Activated CD4-positive, CD25-positive, alpha-beta regulatory T cell (primary cell): ENCODE measurements at regions not wholly inside any gene's neighbourhood (a gene's known extent, or its start where the extent isn't known, plus 50 kb on each side); places are given as distances from the start of the nearest gene placed in this dataset.
"Not testable (repeated sequence)": the region's sequence is repeated elsewhere in the genome, so short reads cannot be mapped to it uniquely, and the experiment has no call there.

Experiments used
- DNase-seq, 4 experiments: peaks; one replicate each; lab custom pipeline; 2025; lab: John Stamatoyannopoulos, UW

- DNase-seq, result no peak
These were observed 53.2 kb upstream of the UBE2E3 start for GRCh38 chr2:180927030-180927686.

GRCh38 chr2:180925700-180926099, 54.7 kb upstream of the UBE2E3 start:
- DNase-seq, result no peak

DNA sequence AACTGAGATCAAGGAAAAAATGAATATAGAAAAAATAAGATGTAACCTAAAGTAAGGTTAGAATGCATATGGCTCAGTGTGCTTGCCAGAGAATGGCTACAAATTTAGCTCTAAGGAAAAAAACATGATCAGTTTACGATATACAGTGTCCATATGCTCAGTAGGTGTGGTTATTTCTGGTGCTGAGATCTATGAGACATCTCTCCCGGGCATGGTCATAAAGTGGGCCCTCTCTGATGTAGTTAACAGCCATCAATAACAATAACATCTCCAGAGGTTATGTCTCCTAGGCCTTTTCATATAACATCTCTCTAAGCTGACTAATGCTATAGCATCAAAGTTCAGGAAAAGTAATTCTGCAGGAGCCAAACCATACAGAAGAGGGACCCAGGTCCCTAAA, 56.3 kb upstream of the UBE2E3 start:
- no peak for DNase-seq

DNA sequence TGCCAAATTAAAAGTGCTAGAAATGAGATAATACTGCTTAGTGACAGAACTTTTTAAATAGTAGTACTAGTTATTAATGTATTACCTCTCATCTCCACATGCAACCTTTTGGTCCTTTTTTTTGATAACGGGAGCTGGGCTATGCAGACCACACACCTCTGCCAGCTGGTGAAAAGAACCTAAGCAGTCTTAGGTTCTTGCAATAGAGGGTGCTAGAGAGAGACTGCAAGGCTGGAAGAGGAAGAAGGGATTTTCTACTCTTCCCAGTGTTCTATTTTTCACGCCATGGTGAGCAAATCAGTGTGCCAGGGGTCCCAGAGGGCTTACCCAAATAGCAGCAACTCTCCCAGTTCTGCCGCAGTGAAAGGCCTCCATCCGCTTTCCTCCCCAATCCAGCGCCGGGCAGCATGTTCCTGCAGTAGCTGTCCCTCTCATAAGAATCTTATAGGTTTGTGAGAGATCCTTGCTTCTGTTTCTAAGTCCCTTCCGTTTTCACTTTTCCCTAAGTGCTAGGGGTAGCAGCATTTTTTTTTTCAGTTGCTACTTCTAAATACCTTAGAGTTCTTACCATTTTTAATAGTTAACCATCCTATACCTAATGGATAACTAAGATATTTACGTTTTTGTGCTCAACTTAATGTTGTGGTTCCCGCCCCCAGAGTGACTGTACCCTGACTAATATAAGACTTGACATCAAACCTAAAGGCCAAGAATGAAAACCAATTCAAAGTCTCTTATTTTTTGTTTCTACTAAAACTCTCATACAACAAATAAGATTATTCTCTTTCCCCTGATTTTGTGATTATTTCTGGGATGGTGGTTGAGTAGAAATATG, 69.4 kb upstream of the UBE2E3 start:
- DNase-seq, result no peak

DNA sequence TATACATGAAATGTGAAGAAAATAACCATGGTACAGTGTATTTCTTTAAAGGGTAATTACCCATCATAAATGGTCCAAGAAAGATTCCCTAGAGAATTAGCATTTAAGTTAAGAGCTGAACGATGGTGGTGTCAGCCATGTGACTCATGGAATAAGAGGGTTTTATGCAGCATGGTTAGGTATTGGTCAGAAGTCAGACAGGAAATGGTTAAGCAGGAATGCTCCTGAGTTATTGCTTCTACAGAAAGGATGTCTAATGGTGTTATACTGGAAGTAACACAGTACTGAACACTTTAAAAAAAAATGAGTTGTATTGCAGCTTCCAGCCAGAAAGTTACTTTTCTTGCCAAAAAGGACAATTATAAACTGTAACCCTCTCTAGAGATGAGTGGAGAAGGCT, 72.7 kb upstream of the UBE2E3 start:
- no peak for DNase-seq

GRCh38 chr2:180905461-180905860, 74.9 kb upstream of the UBE2E3 start:
- no peak for DNase-seq

- DNase-seq, result no peak
These were observed 75.4 kb upstream of the UBE2E3 start for GRCh38 chr2:180905002-180905401.

- DNase-seq, result no peak
These were observed 79.1 kb upstream of the UBE2E3 start for GRCh38 chr2:180901331-180901730.

DNA sequence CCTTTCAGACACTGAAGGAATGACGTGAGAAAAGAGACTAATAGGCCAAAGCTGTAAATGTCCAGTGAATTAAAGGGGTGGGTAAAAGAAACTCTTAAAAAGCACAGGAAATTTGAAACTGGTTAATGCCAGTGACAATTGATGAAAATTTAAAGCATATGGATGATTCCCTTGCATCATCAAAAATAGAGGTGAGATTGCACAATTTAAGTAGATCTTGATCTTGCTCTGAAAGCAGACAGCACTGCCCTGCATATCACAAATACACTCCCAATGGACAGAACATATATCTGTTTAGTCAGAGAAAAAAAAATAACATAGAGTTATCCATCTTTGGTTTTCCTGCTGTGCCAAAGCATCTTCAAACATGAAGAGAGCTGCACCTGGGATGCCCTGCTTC, 86.7 kb upstream of the UBE2E3 start:
- DNase-seq, result no peak

DNA sequence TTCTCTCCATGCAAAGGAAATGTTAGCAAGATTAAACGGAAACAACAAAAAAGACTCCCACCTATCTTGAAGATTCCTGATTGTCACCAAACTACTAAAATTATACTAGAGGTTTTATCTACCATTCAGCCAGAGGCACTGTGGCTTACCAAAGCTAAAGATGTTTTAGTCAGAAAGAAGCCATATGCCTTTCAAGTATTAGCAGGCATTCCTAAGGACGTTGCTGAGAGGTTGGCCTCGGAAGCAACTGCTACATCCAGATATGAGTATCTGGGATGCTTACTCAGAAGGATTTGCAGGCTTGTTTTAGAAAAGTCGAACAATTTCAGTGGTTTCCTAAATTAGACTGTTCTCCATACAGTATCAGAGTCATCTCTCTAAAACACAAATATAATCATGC, 88.3 kb upstream of the UBE2E3 start:
- no peak for DNase-seq

GRCh38 chr2:180891360-180891759, 89.0 kb upstream of the UBE2E3 start:
- DNase-seq, result no peak

DNA sequence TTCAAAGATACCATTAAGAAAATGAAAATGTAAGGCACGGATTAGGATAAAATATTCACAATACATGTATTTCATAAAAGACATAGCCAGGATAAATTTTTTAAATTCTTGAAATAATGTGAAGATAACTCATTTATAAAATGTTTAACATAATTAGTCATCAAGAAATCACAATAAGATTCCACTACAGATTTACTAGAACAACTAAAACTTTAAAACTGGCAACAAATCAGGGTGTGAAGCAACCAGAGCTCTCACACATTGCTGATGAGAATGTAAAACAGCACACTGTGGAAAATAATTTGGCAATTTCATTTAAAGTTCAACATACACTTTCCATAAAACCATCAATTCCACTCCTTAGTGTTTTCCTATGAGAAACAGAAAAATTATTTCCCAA, 89.6 kb upstream of the UBE2E3 start:
- DNase-seq, result no peak

DNA sequence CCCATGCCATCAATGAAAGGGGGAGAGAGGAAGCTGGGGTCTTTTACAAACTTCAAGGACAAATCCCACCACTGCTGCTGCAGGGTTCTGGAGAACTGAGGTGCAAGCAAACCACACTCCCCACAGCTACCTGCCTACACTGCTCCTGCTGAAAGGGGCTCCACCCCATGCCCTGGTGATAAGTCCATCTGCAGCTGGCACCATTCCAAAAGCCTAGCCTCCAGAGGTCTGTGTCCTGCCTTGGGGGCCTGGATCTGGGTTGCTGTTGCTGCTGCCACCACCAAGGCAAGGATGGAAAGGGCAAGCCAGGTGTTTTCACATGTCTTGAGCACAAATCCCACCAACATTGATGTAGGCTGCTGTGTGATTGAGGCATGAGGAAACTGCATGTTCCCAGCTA, 97.4 kb upstream of the UBE2E3 start:
- DNase-seq, result no peak

- no peak for DNase-seq
These were observed 103.9 kb upstream of the UBE2E3 start for GRCh38 chr2:180876506-180876905.

GRCh38 chr2:180873219-180873618, 107.2 kb upstream of the UBE2E3 start:
- DNase-seq, result no peak

DNA sequence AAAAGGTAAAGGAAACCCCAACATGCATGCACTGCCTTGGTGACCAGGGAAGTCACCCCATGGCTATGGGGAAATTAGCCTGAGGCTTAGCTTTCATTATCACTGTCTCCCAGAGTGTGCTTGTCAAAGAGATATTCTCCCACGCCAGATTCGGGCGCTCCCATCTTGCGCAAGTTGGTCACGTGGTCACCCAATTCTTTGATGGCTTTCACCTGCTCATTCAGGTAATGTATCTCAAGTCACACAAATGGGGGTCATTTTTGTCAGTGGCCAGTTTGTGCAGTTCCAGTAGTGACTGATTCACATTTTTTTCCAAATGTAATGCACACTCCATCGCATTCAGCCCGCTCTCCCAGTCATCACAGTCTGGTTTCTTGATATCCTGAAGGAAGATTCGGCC, 107.6 kb upstream of the UBE2E3 start:
- DNase-seq, result not testable (repeated sequence)

GRCh38 chr2:180872255-180872654, 108.2 kb upstream of the UBE2E3 start:
- no peak for DNase-seq

DNA sequence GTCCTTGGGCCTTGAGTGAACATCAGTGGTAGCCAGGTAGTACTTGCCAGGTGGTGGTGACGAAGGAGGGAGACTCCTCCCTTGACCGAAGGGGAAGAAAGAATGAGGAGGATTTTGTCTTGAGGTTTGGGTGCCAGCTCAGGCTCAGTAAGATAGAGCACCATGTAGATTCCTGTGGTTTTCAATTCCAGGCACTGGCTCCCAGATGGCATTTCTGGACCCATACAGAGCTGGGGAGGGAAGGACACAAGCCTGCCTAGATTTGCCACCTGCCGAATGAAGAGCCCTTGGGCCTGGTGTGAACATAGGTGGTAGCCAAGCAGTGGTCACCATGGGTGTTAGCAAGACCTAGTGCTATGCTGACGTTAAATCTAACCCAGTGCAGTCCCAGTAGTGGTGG, 108.8 kb upstream of the UBE2E3 start:
- DNase-seq, result no peak

GRCh38 chr2:180849851-180850250, 130.6 kb upstream of the UBE2E3 start:
- no peak for DNase-seq

DNA sequence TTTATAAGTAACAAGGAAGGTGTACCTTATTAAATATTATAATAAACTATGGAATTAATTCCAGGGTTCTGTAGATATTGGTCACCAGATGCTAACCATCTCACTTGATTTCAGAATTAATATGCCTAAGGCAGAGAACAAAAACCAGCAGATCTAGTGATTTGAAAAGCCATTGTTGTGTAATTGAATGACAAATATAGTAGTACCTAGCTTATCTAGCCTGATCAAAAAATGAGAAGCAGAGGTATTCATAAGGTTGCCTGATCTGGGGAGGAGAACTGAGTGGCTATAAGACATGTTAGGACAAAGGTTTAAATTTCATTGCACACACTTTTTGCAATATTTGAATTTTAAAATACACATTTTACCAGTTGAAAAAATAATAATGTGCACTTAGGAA, 132.0 kb upstream of the UBE2E3 start:
- no peak for DNase-seq

GRCh38 chr2:180846756-180847472, 133.5 kb upstream of the UBE2E3 start:
- DNase-seq, result no peak

DNA sequence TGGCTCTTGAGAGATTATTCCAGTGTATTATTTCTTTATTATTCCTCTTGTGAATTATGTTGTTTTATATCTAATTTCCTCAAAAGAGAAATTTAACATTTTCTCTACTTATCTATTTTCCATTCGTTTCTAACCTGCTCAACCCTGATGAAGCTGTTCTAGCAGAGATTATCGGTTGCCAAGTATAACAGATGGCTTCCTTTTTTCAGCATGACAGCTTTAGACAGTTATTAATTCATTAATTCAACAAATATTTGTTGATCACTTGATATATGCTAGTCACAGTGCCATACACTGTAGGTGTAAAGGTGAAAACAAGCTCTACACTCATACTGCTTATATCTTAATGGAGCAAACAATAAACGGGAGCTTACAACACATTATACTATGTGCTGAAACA, 137.9 kb upstream of the UBE2E3 start:
- DNase-seq, result no peak

GRCh38 chr2:180840641-180841040, 139.8 kb upstream of the UBE2E3 start:
- DNase-seq, result no peak
